ENCODE measurements at regions not wholly inside any gene's neighbourhood (a gene's known extent, or its start where the extent isn't known, plus 50 kb on each side); places are given as distances from the start of the nearest gene placed in this dataset.

GRCh38 chr11:103736315-103737036 lies 300.0 kb upstream of the DDI1 start:
- no peaks in the 10 kb centered on the region for H3K9me1 ChIP-seq (replicated peaks; ENCODE audit: control insufficient read depth, extremely low read depth, insufficient read depth, low read length)
- H3K9ac ChIP-seq (replicated peaks; ENCODE audit: extremely low read depth, insufficient read depth, low read length): no peak overlapping the region
- peaks cover 2% of the 10 kb centered on the region for H3K4me1 ChIP-seq (ENCODE audit: control insufficient read depth, extremely low read depth, insufficient read depth, low read length)
- dilution Hi-C loops (cut with MboI; ENCODE audit: extremely low pct_ligation_motif_present, low sequenced_read_pairs) (no loop called here), intact Hi-C loops (cut with micrococcal nuclease) (loop anchor here (5.0 kb wide), 1 partner anchor 171 kb away; no protein-coding TSS in a partner anchor)
- no peak for FAIRE-seq
- no peaks in the 10 kb centered on the region for H3K9me3 ChIP-seq (replicated peaks; ENCODE audit: control insufficient read depth, insufficient read depth, low read length)
- no peak for DNase-seq (ENCODE audit: low read depth, low spot score)
- no peaks in the 10 kb centered on the region for H3K27me3 ChIP-seq (ENCODE audit: control insufficient read depth in 2 of 2, insufficient read depth in 2 of 2, low read length in 2 of 2)
- CTCF ChIA-PET: interaction anchor here (1.1 kb wide), 1 partner anchor 54 kb away, joined by 4 read pairs; no protein-coding TSS in a partner anchor
- H3K4me3 ChIP-seq (replicated peaks in 1 of 3; ENCODE audit: insufficient read depth in 1 of 3, low read depth in 1 of 3, low read length in 3 of 3): no peak overlapping the region
- H3K79me2 ChIP-seq (ENCODE audit: control insufficient read depth, insufficient read depth, low read length): no peaks in the 10 kb centered on the region
- POLR2A ChIA-PET: no interaction called here
- H4K20me1 ChIP-seq (replicated peaks; ENCODE audit: control insufficient read depth, extremely low read depth, insufficient read depth, low read length): no peaks in the 10 kb centered on the region
- H3K27ac ChIP-seq (ENCODE audit: insufficient read depth, low read depth, low read length): no peak overlapping the region
- no peak for TF ChIP-seq GATA2 (IDR thresholded peaks at IDR 0.05; ENCODE audit: insufficient read depth, insufficient read length, low read depth, low read length)
- no peak for TF ChIP-seq JUN (IDR thresholded peaks at IDR 0.05; ENCODE audit: borderline replicate concordance, insufficient read depth, insufficient read length, low read depth)
- no peak for TF ChIP-seq MYC (IDR thresholded peaks at IDR 0.05; ENCODE audit: low read depth, low read length)
- TF ChIP-seq EZH2 (IDR thresholded peaks at IDR 0.05; ENCODE audit: borderline replicate concordance, low read depth, low read length, severe bottlenecking): no peak
- no peak for TF ChIP-seq MAX (IDR thresholded peaks at IDR 0.05; ENCODE audit: insufficient read depth, insufficient read length)
- no peak for TF ChIP-seq POLR2A (IDR thresholded peaks at IDR 0.05; ENCODE audit: low read depth, low read length)
- no peak for TF ChIP-seq FOS (IDR thresholded peaks at IDR 0.05; ENCODE audit: borderline replicate concordance, insufficient read depth, low read length)
- no peak for TF ChIP-seq CTCF (IDR thresholded peaks at IDR 0.05; ENCODE audit: extremely low read depth in 1 of 2, insufficient read depth in 1 of 2, low read depth in 1 of 2, low read length in 2 of 2)
- no peak overlapping the region for H3K4me2 ChIP-seq (ENCODE audit: insufficient read depth, low read length)
- H3K36me3 ChIP-seq (ENCODE audit: control insufficient read depth in 2 of 2, extremely low read depth in 1 of 2, insufficient read depth in 2 of 2, low read length in 2 of 2): no peaks in the 10 kb centered on the region
- BruUV-seq (replicated peaks): no TSS peak
- H2AFZ ChIP-seq (ENCODE audit: low read depth, low read length): no peak overlapping the region
